ENCODE measurements at regions not wholly inside any gene's neighbourhood (a gene's known extent, or its start where the extent isn't known, plus 50 kb on each side); places are given as distances from the start of the nearest gene placed in this dataset.

- peak; percentile 76 for DNase-seq (ENCODE audit: low read depth)
- H3K4me3 ChIP-seq (ENCODE audit: low read length): no peak overlapping the region
- peak; percentile 44 for TF ChIP-seq CTCF (IDR thresholded peaks at IDR 0.05; ENCODE audit: insufficient read depth, low read depth, low read length, missing control alignments)
Measured at GRCh38 chr2:67002618-67003371, 394.3 kb upstream of the ETAA1 start.

GRCh38 chr2:67006373-67006960 lies 390.7 kb upstream of the ETAA1 start:
- DNase-seq (ENCODE audit: low read depth): no peak
- no peak overlapping the region for H3K4me3 ChIP-seq (ENCODE audit: low read length)
- no peak for TF ChIP-seq CTCF (IDR thresholded peaks at IDR 0.05; ENCODE audit: insufficient read depth, low read depth, low read length, missing control alignments)

- DNase-seq (ENCODE audit: low read depth): no peak
- H3K4me3 ChIP-seq (ENCODE audit: low read length): no peak overlapping the region
- TF ChIP-seq CTCF (IDR thresholded peaks at IDR 0.05; ENCODE audit: insufficient read depth, low read depth, low read length, missing control alignments): no peak
Measured at GRCh38 chr2:67008155-67008554, 389.0 kb upstream of the ETAA1 start.

DNA sequence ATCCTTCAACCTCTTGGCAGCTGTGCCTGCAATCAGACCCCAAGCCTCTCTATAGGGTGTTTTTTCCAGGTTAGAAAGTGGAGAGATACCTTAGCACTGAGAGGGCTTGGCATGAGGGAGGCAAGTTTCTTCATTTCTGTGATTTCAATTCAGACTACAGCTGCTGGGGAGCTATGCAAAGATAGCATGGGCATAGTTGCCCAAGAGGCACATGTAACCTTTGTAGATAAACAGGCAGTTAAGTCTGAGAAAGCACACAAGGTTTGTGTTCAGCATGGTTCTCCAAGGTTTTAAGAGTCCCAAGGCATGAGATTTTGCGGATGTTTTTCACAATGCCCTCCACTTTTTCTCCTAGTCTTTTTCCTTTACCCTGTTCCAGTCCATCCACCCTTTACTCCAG lies 385.0 kb upstream of the ETAA1 start:
- TF ChIP-seq CTCF (IDR thresholded peaks at IDR 0.05; ENCODE audit: insufficient read depth, low read depth, low read length, missing control alignments): no peak
- DNase-seq (ENCODE audit: low read depth): no peak
- H3K4me3 ChIP-seq (ENCODE audit: low read length): no peak overlapping the region

DNA sequence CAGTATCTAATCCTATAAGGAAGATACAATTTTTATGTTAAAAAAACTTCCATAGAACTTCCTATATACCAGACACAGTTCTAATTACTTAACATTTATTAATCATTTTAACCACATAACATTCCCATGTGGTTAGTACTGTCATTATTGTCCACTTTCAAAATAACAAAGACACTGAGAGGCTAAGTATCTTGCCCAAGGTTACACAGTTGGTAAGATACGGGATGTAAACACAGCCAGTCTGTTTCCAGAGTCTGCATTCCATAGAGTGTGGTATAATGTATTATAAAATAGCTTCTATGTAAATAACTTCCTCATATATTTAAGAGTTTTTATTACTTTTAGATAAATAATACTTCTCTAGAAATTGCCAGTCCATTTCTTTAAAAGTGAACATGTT lies 383.3 kb upstream of the ETAA1 start:
- H3K4me3 ChIP-seq (ENCODE audit: low read length): no peak overlapping the region
- no peak for TF ChIP-seq CTCF (IDR thresholded peaks at IDR 0.05; ENCODE audit: insufficient read depth, low read depth, low read length, missing control alignments)
- peak; percentile 19 for DNase-seq (ENCODE audit: low read depth)

- DNase-seq (ENCODE audit: low read depth): peak; percentile 54
- TF ChIP-seq CTCF (IDR thresholded peaks at IDR 0.05; ENCODE audit: insufficient read depth, low read depth, low read length, missing control alignments): no peak
- no peak overlapping the region for H3K4me3 ChIP-seq (ENCODE audit: low read length)
Measured at GRCh38 chr2:67015681-67016080, 381.5 kb upstream of the ETAA1 start.

DNA sequence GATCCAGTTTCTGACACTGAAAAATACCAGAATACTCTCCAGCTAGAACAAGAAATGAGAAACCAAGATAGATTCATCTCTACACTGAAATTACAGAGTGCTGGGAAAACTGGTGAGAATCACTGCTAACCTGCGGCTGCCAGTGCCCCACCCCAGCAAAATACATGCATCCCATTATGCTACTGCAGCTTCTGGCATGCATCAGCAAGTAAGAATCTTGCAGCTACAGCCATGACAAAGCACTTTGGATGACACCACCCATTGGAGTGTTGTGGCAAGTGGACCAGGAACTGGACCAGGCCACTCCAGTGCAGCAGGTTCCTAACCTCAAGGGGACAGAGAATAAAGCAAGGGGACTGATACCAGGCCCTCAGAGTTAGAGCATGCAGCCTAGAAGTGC lies 378.8 kb upstream of the ETAA1 start:
- no peak for TF ChIP-seq CTCF (IDR thresholded peaks at IDR 0.05; ENCODE audit: insufficient read depth, low read depth, low read length, missing control alignments)
- no peak overlapping the region for H3K4me3 ChIP-seq (ENCODE audit: low read length)
- DNase-seq (ENCODE audit: low read depth): peak; percentile 62
